IPS-NIHi7 (cell line): ENCODE measurements at regions not wholly inside any gene's neighbourhood (a gene's known extent, or its start where the extent isn't known, plus 50 kb on each side); places are given as distances from the start of the nearest gene placed in this dataset.
A peak's percentile ranks its signal among the peaks of the same experiment; 100 is the strongest.
"Not testable (repeated sequence)": the region's sequence is repeated elsewhere in the genome, so short reads cannot be mapped to it uniquely, and the experiment has no call there.

Experiments
- DNase-seq: peaks from one replicate; pipeline ENCODE4 v3.0.0; 2012; ENCODE audit warnings: mixed read lengths; ENCODE audit errors: extremely low spot score

DNA sequence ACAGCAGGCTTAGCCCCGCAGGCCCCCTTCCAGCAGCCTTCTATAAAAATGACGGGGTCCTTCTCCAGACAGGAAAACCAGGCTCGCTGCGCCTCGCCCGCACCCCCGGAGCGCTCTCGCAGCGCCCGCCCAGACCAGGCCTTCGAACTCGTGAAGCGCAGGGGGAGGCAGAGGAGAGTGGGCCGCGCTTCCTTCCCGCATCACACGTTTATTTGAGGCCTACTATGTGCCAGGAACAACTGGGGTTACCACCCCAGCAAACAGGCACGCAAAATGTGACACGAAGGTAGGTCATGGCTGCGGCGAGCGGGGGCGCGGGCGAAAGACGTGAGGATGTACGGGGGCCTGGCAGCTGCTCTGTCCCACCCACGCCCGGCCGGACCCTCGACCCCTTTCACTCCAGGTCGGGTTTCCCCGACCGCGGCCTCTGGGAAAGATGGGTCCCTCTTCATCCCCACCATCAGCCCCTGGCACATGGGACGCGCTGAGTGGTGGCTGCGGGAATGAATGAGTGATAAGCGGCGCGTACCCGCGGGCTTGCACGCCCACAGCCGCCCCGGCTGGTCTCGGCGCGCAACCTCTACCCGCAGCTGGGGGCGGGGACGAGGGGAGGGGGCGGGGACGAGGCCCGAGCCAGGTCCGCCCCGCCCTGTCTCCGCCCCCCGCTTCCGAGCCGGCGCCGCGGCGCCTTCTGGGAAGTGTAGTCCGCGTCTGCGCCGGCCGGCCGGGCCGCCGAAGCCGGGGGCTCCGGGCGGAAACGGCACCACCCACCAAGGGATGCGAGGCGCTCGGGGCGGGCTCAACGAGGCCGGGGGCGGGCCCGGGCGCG is 59.1 kb downstream of the ZNF467 start:
- peak; percentile 96 for DNase-seq

DNA sequence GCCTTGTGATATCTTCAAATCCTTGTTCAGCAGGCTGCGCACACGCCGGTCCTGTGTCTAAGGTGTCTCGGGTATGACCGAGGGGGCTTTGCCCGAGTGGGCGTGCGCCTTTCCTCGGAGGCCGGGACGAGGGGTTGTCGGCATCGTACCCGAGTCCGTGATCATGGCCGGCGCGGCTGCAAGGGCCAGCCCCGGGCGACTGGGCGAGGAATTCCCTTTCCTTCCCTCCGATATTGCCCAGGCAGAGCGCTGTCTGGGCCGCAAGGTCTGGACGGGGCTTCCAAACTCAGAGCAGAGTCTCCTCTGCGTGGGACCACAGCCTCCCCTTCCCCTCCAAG is 59.7 kb downstream of the ZNF467 start:
- DNase-seq: no peak

DNA sequence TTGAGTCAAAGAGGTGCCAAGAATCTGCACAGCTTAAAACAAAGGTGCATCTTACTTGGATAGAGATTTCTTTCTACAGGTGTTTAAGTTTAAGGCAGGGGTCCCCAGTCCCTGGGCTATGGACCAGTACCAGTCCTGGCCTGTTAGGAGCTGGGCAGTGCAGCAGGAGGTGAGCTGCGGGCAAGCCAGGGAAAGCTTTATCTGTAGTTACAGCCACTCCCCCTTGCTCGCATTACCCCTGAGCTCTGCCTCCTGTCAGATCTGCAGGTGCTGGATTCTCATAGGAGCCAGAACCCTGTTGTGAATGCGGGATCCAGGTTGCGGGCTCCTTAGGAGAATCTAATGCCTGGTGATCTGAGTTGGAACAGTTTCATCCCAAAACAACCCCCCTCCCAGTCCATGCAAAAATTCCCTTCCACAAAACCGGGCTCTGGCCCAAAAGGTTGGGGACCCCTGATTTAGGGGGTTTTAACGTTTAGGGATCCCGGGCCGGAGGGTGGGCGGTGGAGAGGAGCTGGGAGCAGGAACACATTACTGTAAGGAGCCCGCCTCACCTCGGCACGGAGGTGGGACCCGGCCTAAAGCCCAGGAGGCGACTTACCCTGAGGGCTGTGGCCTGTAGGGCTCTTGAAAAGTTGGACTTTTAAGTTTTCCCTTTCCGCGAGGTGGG is 60.2 kb downstream of the ZNF467 start:
- DNase-seq: no peak

DNA sequence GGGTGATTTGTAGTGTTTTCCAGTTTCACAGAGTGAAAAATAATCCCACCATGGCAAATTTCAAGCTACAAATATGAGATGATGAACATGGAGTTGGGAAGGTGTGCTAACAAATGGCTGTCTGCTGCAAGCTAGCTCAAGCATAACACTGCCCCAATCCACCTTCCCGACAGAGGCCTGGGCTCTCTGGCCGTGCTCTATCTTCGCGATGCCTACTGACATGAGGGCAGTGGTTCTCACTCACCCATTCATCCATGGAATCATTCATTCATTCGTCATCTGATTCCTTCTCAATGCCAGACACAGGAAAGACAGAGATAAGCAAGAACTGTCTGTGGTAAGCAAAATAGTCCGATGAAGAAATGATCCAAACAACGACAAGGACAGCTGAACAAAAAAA is 65.4 kb downstream of the ZNF467 start:
- DNase-seq: no peak

DNA sequence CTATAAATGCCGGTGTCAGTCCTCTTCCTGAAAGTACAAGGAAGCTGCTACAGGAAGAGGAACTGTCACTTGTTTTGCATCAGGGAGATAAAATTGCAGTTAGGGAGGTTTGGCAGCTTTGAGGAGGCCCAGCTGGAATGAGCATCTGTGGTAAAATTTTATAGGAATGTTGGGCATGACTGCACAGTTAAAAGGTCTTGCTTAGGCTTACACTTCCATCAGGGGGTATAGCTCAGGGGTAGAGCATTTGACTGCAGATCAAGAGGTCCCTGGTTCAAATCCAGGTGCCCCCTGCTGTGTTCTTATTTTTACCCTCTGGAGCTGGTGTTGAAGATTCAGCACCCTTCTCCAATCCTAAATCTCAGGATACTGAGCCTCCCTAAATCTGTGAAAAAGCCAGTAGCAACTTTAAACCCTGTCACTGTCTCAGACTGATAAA is 65.9 kb downstream of the ZNF467 start:
- no peak for DNase-seq

DNA sequence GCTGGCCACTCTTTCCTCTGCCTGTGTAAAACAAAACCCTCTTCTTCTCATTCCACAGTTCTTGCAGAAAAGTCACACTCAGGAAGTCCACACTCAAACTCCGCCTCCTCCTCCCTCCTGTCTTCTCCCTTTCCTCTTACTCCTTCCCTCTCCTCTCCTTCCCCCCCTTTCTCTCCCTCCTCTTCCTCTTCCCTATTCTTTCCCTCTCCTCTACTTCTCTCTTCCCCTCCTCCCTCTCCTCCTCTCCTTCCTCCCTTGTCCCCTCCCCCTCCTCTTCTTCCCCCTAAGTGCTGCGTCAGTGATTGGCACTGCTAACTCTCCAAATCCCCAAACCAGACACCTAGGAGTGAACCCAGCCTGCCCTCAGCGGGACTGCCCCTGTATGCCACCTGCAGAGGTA is 67.0 kb downstream of the ZNF467 start:
- no peak for DNase-seq

DNA sequence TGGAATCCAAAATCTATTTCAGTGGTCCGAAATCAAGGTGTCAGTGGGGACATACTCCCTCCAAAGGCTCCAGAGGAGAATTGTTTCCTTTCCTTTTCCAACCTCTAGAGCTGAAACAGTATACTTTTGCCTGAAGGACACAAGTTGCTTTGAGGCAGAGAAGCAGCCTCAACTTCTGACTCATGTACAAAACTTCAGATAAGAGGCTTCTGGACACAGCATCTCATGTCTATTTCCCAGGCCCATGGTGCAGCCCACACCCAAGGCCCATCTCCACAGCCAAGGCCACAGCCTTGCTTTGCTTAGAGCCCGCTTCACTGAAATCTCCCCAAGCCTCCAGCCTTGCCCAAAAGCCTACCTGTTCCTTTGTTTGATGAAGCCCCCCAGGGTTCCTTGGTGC is 68.9 kb downstream of the ZNF467 start:
- no peak for DNase-seq

DNA sequence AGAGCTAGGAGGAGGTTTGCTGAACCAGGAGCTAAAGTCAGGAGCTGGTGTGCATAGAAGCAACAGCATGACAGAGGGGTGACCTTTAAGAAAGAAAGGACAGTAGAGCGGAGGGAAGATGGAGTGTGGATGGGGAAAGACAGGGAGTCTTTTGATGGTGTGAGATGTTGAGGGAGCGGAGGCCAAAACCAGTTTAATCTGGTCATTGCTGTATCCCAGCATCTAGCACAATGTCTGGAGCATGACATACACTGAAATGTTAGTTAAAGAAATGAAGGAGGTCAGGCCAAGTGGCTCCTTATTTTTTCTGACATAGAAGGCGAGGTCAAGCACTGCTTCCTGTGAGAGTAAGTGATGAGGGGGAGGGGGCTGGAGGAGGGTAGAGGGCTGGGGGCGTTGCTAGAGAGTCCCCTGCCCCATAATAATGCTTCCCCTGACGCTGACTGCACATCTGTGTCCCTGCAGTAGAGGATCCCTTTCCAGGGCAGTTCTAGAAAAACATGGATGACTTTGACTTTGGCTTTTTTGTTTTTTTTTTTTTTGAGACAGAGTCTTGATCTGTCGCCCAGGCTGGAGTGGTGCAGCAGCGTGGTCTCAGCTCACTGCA is 70.2 kb downstream of the ZNF467 start:
- no peak for DNase-seq

DNA sequence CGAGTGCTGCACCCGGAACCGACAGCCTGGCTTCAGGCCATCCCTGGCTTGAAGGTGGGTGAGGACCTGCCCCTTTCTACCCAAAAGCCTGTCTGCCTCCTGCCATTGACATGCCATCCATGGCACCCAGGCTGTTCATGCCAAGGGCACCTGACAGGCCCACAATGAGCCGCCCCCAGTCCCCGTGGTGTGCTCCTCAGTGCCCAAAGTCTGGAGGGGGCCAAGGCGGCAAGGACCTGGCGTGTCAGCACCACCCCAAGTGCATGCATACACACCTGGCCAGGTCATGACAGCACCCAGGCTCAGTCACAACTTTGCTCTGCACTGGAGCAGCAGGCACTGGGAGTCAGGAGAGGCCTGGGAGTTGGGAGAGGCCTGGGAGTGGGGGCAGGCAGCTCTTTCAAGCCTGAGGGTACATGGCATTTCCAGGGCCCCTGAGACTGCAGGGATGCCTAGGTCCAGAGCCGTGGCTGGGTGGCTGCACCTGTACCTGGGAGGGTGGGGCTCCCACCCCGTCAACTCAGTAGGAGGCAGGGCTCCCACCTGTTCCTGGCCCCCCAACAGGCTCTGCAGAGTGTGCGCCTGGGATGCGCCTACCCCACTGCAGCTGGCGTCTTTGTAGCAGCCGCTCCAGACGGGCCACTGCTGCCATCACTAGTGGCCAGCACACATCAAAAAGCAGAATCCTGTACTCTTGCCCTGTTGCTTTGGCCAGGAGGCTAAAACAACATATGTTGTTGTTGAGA is 71.7 kb downstream of the ZNF467 start:
- no peak for DNase-seq

DNA sequence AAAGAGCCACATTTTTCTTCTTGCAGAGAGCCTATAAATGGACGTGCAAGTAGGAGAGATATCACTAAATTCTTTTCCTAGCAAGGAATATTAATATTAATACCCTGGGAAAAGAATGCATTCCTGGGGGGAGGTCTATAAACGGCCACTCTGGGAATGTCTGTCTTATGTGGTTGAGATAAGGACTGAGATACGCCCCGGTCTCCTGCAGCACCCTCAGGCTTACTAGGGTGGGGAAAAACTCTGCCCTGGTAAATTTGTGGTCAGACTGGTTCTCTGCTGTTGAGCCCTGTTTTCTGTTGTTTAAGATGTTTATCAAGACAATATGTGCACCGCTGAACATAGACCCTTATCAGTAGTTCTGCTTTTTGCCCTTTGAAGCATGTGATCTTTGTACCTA is 75.6 kb downstream of the ZNF467 start:
- not testable (repeated sequence) for DNase-seq

DNA sequence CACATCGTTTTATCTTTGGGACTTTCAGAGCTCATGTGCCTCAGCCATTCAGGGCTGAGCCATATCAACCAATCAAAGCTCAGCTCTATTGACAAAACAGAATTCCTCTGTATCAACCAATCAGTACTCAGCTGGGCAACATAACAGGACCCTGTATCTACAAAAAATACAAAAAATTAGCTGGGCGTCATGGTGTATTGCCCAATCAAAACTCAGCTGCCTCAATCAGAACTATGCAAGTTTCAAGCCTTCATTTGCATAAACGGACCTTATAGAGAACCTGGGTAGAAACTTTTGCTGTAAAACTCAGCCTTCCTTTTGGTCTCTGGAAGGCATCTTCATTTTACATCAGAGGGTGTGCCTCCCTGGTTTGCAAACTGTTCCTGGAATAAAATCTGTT is 77.1 kb downstream of the ZNF467 start:
- no peak for DNase-seq

DNA sequence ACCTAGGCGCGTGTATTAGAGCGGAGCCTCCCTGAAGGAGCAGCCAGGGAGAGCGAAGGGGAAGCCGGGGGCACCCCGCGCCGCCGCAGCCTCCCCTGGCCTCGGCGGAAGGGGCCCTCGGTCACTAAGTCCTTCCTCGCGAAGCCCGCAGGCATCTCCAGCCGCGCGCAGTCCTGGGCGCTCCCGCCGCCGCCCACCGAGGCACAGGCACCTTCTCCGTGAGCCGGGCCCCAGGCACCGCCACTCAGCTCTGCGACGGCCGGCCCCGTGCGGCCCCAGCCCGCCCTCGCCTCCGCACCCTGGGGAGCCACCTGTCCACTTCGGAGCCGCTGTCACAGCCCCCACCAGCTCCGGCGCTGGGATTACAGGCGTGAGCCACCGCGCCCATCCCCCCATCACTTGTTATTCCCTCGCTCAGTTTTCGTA is 80.8 kb downstream of the ZNF467 start:
- DNase-seq: no peak

DNA sequence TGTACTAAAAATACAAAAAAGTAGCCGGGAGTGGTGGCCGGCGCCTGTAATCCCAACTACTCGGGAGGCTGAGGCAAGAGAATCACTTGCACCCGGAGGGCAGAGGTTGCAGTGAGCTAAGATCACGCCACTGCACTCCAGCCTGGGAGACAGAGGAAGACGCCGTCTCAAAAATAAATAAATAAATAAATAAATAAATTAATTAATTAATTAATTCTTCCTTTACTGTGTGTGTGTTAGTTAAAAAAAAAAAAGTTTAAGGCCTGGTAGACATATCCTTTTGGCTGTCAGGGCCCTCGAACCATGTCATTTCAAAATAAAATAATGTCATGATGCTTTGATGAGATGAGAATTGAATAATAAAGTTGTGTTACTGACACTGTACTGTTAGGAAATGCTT is 81.3 kb downstream of the ZNF467 start:
- no peak for DNase-seq

DNA sequence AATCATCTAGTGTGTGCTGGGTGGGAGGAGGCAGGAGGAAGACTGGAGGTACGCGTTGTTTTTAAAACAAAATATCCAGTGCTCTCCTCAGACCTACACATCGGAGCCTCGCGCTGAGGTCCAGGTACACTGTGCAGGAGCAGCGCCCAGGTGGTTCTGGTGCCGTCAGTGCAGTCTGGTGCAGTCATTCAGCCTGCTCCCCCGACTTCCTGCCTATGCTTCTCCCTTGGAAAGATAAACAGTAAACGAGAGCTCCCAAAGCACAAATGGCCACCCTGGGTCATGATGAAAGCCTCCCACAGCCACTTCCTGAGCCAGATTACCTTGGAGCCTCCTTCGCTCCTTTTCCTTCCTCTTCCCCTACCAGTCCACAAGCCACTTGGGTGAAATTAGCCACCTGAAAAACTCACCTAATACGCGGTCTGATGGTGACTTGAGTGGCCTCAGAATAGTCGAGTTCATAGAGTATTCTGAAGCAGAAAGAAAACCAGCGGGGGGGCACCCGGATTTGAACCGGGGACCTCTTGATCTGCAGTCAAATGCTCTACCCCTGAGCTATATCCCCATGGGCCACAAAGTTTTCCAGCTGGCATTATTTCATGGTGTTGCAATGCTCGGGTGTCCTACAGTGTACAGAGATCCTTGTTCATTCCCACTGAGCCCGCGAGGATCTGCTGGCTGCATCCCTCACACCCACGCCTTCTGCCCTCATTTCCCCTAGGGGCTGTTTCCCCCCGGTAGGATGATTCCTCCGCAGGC is 82.5 kb downstream of the ZNF467 start:
- peak; percentile 63 for DNase-seq

DNA sequence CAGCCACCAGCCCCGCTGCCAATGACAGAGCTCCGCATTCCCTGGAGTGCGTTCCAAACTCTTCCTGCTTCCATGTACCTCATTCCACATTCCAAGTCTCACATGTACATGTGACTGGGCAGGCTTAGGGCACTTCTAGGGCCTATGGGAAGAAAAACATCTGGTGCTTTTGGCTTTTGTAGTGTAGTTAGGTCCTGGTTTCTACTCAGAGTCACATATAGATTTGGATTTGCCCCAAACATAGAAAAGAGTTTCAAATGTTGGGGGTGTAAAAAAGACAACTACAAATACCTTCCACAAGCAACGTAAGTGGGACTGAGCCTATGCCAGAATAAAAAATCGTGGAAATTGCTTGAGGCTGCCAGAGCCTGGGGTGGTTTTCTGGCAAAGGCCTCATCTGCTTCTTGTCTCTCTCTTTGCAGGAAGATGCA is 84.1 kb downstream of the ZNF467 start:
- DNase-seq: no peak

DNA sequence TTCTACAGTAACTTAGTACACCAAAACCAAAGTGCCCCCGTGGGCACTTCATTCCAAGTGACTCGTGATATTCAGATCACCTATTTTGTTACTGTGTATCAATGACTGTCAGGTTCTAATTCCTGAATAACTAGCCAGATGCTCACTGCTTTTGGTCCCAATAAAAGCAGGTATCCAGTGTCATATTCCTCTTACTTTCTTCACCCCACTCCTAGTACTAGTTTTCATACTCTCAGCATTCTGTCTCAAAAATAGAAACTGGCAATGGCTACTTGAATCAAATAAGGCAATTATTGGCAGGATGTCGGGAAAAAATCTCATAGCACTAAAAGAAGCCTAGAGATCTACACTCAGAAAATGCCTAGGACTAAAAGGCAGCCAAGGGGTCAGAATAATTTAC is 84.6 kb downstream of the ZNF467 start:
- DNase-seq: no peak

DNA sequence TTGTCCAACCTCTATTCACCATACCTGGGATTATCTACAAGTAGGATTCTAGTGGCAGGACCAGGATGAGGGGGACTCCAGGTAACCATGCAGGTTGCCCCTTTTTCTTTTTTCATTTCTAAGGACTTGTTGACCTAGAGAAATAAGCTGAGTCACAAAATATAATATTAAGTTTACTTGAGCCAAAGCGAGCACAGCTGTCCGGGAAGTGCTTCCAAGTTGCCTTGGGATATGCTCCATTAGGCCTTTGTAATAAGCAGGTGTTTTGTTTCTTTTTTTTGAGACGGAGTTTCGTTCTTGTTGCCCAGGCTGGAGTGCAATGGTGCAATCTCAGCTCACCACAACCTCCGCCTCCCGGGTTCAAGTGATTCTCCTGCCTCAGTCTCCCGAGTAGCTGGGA is 85.6 kb downstream of the ZNF467 start:
- not testable (repeated sequence) for DNase-seq

DNA sequence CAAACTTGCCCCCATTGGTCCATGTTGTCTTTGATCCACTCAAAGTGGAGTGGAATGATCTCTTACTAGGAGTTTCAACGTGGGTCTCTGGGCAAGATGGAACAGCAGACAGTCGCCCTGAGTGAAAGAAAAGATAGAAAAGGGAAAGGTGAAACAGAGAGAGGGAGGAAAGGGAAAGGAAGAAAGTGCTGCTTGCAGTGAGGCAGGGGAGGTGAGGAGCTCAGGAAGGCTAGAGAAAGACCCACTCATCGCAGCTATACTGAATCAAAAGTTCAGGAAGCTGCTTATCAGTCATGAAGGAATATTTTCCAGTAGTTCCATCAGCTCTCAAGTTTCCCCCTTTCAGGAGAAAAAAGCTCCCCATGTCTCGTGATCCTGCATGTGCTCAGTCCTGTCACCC is 86.9 kb downstream of the ZNF467 start:
- no peak for DNase-seq

DNA sequence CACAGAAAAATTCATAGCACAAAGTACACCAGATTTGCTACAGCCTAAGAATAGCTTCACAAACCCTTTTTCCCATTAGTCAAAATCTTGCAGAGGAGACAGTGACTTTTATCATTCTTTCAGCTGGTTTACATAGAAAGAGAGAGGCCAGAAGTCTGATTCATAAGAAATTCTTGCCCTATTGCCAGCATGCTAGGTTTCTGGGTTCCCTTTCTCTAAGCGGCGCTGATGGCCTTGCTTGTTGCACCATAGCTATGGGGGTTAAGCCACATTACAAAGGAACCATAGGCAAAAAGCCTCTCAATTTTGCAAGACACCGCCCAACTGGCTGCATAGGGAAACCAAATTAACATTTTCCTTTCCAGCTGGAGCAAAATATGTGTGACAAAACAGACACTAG is 87.4 kb downstream of the ZNF467 start:
- DNase-seq: no peak

DNA sequence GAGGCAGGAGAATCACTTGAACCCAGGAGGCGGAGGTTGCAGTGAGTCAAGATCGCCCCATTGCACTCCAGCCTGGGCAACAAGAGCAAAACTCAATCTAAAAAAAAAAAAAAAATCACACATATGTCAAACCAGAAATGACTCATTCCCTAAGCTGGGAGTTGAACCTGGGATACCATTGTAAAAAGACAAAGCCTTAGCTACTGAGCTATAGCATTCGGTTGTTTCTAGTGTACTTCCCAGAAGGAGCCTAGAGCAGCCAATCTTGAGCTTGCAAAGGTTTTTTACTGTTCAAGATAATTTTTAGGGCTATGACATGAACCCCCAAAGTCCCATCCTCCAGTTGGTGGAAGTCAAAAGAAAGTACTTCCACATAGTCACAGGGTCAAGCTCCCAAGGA is 87.9 kb downstream of the ZNF467 start:
- DNase-seq: no peak

DNA sequence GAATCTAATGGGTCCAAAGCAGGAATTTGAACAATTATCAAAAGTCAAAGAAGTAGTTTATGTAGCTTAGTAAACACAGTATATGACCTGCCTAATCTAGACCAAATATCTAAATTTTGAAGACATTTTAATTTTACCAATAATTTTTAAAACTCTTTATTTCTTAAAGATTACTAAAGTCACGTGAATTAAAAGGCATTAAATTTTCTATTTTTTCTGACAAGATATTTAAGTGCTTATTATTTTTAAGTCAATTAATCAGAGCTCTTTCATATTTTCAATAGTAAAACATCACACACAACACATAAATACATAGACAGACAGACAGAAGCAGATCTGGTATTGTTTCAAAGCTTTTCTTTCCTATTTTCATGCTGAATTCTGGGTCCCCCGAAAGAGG is 89.5 kb downstream of the ZNF467 start:
- DNase-seq: no peak

DNA sequence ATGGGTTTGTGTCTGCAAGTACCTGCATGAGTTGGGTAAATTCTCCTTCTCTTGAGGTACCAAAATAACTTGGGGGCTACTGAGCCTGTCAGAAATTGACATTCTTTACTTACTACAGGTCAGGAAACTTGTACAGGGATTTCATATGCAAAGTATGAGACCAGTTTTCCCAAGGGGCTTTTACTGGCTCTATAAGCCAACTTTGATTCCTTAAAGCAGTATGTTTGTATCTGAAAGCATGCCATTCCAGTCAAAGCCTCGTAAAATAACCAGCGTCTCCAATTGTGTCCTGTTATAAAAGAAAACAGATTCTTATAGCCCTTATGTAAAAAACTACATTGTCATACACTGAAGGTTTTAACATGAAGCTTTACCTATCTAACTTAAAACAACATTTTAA is 90.2 kb downstream of the ZNF467 start:
- no peak for DNase-seq
